Keratinocyte (primary cell): ENCODE measurements at regions not wholly inside any gene's neighbourhood (a gene's known extent, or its start where the extent isn't known, plus 50 kb on each side); places are given as distances from the start of the nearest gene placed in this dataset.

Experiments used
- EZH2 ChIP-seq: IDR thresholded peaks from one replicate; pipeline ENCODE4 v1.6.1; 2012; ENCODE audit warnings: inconsistent platforms, mild to moderate bottlenecking, low read length, moderate library complexity
- TF ChIP-seq, protein P1 (sequence below), 3 experiments: IDR thresholded peaks in 1 of 3; conservative IDR thresholded peaks in 1 of 3; optimal IDR thresholded peaks in 1 of 3; 2 replicates in 2 of 3; 3 replicates in 1 of 3; pipeline versions ENCODE3 to v1.5.1; 2011; ENCODE audit warnings: low read length in 3 of 3, mild to moderate bottlenecking in 3 of 3, moderate library complexity in 2 of 3, control low read depth in 1 of 3, inconsistent platforms in 1 of 3; ENCODE audit not compliant: insufficient read depth in 2 of 3; ENCODE audit errors: extremely low read depth in 1 of 3

DNA sequence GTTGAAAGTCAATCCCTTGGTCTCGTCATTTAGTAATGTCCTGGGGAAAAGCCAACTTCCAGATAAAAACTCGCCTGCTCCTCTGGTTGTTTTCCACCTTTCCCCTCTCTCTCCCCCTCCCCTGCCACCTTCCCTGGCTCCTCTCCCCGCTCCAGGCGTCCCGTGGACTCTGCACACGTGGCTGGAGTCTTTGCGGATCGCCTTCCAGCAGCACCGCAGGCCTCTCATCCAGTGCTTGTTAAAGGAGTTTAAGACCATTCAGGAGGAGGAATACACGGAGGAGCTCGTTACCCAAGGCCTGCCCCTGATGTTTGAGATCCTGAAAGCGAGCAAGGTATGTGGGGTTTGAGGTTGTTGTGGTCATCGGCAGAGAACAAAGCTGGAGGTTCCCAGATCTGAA is 65.8 kb upstream of the PWP1 start:
- TF ChIP-seq, protein P1, sequence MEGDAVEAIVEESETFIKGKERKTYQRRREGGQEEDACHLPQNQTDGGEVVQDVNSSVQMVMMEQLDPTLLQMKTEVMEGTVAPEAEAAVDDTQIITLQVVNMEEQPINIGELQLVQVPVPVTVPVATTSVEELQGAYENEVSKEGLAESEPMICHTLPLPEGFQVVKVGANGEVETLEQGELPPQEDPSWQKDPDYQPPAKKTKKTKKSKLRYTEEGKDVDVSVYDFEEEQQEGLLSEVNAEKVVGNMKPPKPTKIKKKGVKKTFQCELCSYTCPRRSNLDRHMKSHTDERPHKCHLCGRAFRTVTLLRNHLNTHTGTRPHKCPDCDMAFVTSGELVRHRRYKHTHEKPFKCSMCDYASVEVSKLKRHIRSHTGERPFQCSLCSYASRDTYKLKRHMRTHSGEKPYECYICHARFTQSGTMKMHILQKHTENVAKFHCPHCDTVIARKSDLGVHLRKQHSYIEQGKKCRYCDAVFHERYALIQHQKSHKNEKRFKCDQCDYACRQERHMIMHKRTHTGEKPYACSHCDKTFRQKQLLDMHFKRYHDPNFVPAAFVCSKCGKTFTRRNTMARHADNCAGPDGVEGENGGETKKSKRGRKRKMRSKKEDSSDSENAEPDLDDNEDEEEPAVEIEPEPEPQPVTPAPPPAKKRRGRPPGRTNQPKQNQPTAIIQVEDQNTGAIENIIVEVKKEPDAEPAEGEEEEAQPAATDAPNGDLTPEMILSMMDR (optimal IDR thresholded peaks at IDR 0.05 in 1 of 3, IDR thresholded peaks at IDR 0.05 in 1 of 3, conservative IDR thresholded peaks at IDR 0.05 in 1 of 3; ENCODE audit: extremely low read depth in 1 of 3, insufficient read depth in 2 of 3, low read length in 3 of 3), result no peak
- TF ChIP-seq EZH2, result no peak
